A673 (cell line): ENCODE measurements at regions not wholly inside any gene's neighbourhood (a gene's known extent, or its start where the extent isn't known, plus 50 kb on each side); places are given as distances from the start of the nearest gene placed in this dataset.

Experiments used
- BruUV-seq: library from RNA; stranded (reverse); fragments of 400-500 nt; replicated peaks from 2 replicates; lab custom pipeline; 2021; lab: Mats Ljungman, UMichigan
- CTCF ChIA-PET: fragments of 300-600 bp; sonication (Branson Sonifier 250); formaldehyde crosslinking; loops from one replicate; lab custom pipeline; 2022; ENCODE audit warnings: antibody characterized with exemption; lab: Charles Lee
- POLR2A ChIA-PET: fragments of 300-600 bp; sonication (Branson Sonifier 250); formaldehyde crosslinking; loops from one replicate; lab custom pipeline; 2022; ENCODE audit warnings: antibody characterized with exemption; ENCODE audit not compliant: low non-redundant PET; lab: Charles Lee
- DNase-seq: peaks from one replicate; pipeline ENCODE4 v3.0.0-alpha.2; 2015; ENCODE audit warnings: low spot score
- H3K27ac ChIP-seq: fragments of 200-600 bp; sonication (generic); 2 replicates; pipeline ENCODE4 v1.5.1; 2016; ENCODE audit warnings: mixed run types, low read depth, mild to moderate bottlenecking, mixed read lengths, antibody characterized with exemption, low read length; ENCODE audit not compliant: poor library complexity, severe bottlenecking
- H3K27me3 ChIP-seq: fragments of 200-600 bp; sonication (generic); replicated peaks from 2 replicates; pipeline ENCODE4 v1.6.1; 2017; ENCODE audit warnings: mixed run types, low read depth, mild to moderate bottlenecking, mixed read lengths, antibody characterized with exemption, low read length; ENCODE audit not compliant: insufficient read depth, poor library complexity
- H3K36me3 ChIP-seq: fragments of 200-600 bp; sonication (generic); 2 replicates; pipeline ENCODE4 v1.6.1; 2016; ENCODE audit warnings: mixed run types, mild to moderate bottlenecking, mixed read lengths, antibody characterized with exemption, low read length; ENCODE audit not compliant: insufficient read depth, poor library complexity, severe bottlenecking
- H3K4me1 ChIP-seq: fragments of 200-600 bp; sonication (generic); 2 replicates; pipeline ENCODE4 v1.6.1; 2017; ENCODE audit warnings: mixed run types, mild to moderate bottlenecking, mixed read lengths, antibody characterized with exemption, low read length; ENCODE audit not compliant: insufficient read depth, poor library complexity, severe bottlenecking
- H3K4me3 ChIP-seq: fragments of 200-600 bp; sonication (generic); 2 replicates; pipeline ENCODE4 v1.5.1; 2016; ENCODE audit warnings: low read depth, mixed run types, mild to moderate bottlenecking, mixed read lengths, low read length; ENCODE audit not compliant: poor library complexity, severe bottlenecking
- H3K9me3 ChIP-seq: fragments of 200-600 bp; sonication (generic); 2 replicates; pipeline ENCODE4 v1.6.1; 2016; ENCODE audit warnings: mixed run types, low read depth, mild to moderate bottlenecking, mixed read lengths, antibody characterized with exemption, low read length; ENCODE audit not compliant: poor library complexity, severe bottlenecking
- EZH2 ChIP-seq: fragments of 200-600 bp; sonication (generic); IDR thresholded peaks from 2 replicates; pipeline ENCODE4 v1.6.1; 2017; ENCODE audit warnings: borderline replicate concordance, low read depth, mild to moderate bottlenecking, mixed read lengths, antibody characterized with exemption, low read length; ENCODE audit not compliant: poor library complexity, severe bottlenecking
- intact Hi-C: fragments of 100-400 bp; cut with micrococcal nuclease; formaldehyde crosslinking; loops from one replicate; pipeline ENCODE4 v1.10.0; 2022; ENCODE audit not compliant: unreplicated experiment
- TF ChIP-seq, protein P1 (sequence below): fragments of 300-800, 200-600 bp; sonication (generic); conservative IDR thresholded peaks from 2 replicates; pipeline ENCODE4 v1.5.1; 2017; ENCODE audit warnings: low read depth, mild to moderate bottlenecking, antibody characterized with exemption, low read length, moderate library complexity, mixed read lengths

DNA sequence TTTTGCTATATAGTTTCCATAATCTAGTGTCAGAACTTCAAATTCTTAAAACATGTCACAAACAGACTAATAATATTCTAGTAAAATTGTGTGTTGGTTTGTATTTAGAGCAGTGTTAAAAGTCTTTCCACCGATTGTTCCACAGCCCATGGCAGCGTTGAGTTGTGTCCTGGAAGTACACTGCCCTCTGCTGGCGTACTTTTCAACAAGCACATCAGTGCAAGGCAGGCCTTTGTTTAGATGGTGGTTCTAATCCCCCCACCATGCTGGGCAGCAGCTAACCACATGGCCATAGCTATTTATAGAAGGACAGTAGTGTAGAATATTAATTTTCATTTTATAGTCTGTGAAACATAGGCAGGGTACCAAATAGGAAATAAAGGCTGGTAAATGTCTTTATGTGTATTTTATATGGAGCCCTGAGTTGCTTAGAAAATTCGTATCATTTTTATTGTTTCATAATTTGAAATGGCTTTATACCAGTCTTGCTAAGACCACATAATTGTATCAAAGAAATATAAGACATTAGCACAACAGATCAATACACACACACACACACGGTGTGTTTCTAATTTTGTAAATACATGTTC, 235.4 kb downstream of the SEC23A start:
- DNase-seq: peak; percentile 90
- ChIA-PET CTCF (interaction anchor here (0.5 to 0.8 kb wide), 2 partner anchors 145 to 965 kb away, joined by 3 read pairs; no protein-coding TSS in a partner anchor), POLR2A (interaction anchor here (0.6 kb wide), 1 partner anchor 658 kb away, joined by 3 read pairs; no protein-coding TSS in a partner anchor)
- Histone ChIP-seq H3K4me1 (peaks cover 17% of the 10 kb centered on the region), H3K27ac (no peak overlapping the region), H3K4me3 (no peak overlapping the region), H3K27me3 (no peaks in the 10 kb centered on the region), H3K9me3 (no peaks in the 10 kb centered on the region), H3K36me3 (no peaks in the 10 kb centered on the region)
- no TSS peak for BruUV-seq
- intact Hi-C loops: loop anchor here (2.0 to 10.0 kb wide), 5 partner anchors 145 to 963 kb away; no protein-coding TSS in a partner anchor
- TF ChIP-seq, protein P1, sequence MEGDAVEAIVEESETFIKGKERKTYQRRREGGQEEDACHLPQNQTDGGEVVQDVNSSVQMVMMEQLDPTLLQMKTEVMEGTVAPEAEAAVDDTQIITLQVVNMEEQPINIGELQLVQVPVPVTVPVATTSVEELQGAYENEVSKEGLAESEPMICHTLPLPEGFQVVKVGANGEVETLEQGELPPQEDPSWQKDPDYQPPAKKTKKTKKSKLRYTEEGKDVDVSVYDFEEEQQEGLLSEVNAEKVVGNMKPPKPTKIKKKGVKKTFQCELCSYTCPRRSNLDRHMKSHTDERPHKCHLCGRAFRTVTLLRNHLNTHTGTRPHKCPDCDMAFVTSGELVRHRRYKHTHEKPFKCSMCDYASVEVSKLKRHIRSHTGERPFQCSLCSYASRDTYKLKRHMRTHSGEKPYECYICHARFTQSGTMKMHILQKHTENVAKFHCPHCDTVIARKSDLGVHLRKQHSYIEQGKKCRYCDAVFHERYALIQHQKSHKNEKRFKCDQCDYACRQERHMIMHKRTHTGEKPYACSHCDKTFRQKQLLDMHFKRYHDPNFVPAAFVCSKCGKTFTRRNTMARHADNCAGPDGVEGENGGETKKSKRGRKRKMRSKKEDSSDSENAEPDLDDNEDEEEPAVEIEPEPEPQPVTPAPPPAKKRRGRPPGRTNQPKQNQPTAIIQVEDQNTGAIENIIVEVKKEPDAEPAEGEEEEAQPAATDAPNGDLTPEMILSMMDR: peak; percentile 89
- no peak for TF ChIP-seq EZH2

DNA sequence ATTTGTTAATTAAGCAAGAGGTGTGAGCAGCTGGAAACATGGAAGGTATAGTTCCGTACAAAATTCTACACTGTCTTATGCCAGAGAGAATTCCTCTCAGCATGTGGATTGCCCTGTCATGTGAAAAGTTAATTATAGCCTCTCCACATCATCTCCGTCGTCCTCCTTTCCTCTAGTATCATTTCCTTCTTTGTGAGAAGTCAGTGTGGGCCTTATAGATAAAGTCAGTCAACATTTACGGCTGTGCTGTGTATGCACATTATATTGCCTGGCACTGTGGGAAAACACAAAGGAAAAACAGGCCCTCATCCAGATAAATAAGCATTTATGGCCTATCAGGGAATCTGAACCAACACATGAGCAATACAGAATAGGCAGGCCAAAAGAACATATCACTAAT, 236.6 kb downstream of the SEC23A start:
- intact Hi-C loops: loop anchor here (2.0 to 10.0 kb wide), 4 partner anchors 144 to 882 kb away; no protein-coding TSS in a partner anchor
- POLR2A ChIA-PET: no interaction called here

DNA sequence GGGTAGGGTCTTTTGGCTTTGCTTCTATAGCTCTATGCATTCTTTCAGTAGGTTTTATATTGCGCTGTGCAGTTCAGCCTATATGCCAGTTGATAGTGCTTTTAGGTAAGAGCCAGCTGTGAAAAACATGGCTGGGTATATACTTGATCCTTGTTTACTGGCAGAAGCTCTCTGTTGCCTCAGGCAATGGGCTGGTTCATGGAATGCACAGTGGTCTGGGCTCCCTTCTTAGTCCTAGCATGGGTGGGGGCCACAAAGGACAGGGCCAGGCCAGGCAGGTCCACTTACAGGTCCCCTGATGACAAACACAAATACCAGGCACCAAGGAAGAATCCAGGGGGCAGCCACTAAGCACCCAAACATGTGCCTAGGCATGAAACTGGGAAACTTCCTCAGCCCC, 240.7 kb downstream of the SEC23A start:
- BruUV-seq: no TSS peak
- no peak for DNase-seq
- ChIA-PET CTCF (no interaction called here), POLR2A (no interaction called here)
- no peak overlapping the region for H3K4me3 ChIP-seq
- H3K27ac ChIP-seq: no peak overlapping the region
- H3K36me3 ChIP-seq: no peaks in the 10 kb centered on the region
- peaks cover 11% of the 10 kb centered on the region for H3K4me1 ChIP-seq
- no peaks in the 10 kb centered on the region for H3K27me3 ChIP-seq
- TF ChIP-seq EZH2: no peak
- TF ChIP-seq, protein P1: no peak
- intact Hi-C loops: loop anchor here (10.0 kb wide), 2 partner anchors 152 to 878 kb away; no protein-coding TSS in a partner anchor
- no peaks in the 10 kb centered on the region for H3K9me3 ChIP-seq

More for the DNA sequence above, 236.6 kb downstream of the SEC23A start:
- DNase-seq: no peak
- H3K9me3 ChIP-seq: no peaks in the 10 kb centered on the region
- CTCF ChIA-PET: no interaction called here
- no peak overlapping the region for H3K4me3 ChIP-seq
- peaks cover 17% of the 10 kb centered on the region for H3K4me1 ChIP-seq
- no peaks in the 10 kb centered on the region for H3K36me3 ChIP-seq
- H3K27ac ChIP-seq: no peak overlapping the region
- H3K27me3 ChIP-seq: no peaks in the 10 kb centered on the region
- no peak for TF ChIP-seq EZH2
- TF ChIP-seq, protein P1: no peak
- BruUV-seq: no TSS peak
